COLO668 (cell line): ENCODE measurements at regions not wholly inside any gene's neighbourhood (a gene's known extent, or its start where the extent isn't known, plus 50 kb on each side); places are given as distances from the start of the nearest gene placed in this dataset.
"Not testable (repeated sequence)": the region's sequence is repeated elsewhere in the genome, so short reads cannot be mapped to it uniquely, and the experiment has no call there.

Experiments
- DNase-seq: peaks from one replicate; lab custom pipeline; 2025; ENCODE audit not compliant: unreplicated experiment; lab: John Stamatoyannopoulos, UW

DNA sequence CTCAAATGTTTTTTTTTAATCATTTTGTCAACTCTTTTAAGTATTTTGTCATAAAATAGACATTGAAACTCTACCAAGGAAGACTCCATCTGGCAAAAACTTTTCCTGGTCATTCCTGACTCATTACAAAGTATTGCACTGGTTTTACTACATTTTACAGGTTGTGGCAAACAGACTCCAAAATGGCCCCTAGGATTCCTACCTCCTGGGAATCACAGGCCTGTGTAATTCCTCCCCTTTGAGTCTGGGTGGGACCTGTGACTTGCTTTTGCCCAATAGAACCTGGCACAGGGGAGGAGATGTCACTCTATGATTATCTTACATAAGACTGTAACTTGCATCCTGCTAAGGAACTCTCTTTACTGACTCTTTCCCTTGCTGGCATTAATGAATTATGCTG lies 123.6 kb upstream of the KCNJ6 start:
- DNase-seq, result no peak

DNA sequence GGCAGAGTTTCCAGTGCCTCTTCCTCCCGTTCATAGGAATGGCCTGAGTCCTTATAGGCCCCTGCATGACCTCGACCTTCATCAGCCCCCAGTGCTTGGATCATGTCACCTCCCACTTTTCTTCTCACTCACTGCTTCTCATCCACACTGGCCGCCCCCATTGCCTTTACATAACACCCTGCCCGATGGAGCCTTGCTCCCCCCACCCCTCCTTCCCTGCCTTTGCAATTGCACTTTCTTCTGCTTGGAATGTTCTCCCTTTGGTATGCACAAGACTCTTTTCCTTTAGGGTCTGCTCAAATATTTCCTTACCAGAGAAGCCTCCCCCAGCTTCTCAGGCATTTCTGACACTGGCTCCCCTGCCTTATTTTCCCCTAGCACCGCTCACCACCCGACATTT lies 125.2 kb upstream of the KCNJ6 start:
- no peak for DNase-seq

DNA sequence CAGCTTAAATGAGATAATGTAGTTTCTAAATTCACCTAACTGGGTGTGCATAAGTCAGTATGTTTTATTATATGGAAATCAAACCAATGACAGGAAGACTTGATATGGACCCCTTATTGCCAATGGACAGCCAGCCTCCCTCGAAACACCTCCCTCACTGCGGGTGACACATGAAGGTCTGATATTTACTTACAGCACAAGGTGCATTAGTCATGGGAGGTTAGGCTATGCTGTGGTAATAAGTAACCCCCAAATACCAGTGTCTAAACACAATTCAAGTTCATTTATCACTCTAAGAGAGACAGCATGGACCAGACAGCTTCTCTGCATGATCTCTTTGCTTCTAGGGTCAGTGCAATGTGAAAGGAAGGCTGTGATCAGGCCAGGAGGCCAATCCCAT lies 126.0 kb upstream of the KCNJ6 start:
- no peak for DNase-seq

DNA sequence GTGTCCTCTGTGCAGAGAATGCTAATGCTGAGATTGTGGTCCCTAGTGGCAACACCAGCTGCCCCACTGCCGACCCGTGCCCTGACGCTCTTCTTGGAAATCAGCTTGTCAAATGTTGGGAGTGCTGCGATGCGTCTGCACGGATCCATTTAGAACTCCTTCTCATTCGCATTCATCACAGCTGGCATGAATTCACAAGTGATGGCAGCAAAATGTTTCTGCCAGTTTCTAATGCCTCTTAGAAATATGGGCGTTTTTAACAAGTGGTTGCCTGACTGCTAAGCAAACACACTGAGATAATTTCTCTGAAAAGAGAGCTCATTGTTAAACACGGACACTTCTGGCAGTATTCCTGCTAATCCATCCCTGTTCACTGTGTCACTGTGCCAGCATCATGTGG lies 131.9 kb upstream of the KCNJ6 start:
- peak; percentile 61 for DNase-seq

DNA sequence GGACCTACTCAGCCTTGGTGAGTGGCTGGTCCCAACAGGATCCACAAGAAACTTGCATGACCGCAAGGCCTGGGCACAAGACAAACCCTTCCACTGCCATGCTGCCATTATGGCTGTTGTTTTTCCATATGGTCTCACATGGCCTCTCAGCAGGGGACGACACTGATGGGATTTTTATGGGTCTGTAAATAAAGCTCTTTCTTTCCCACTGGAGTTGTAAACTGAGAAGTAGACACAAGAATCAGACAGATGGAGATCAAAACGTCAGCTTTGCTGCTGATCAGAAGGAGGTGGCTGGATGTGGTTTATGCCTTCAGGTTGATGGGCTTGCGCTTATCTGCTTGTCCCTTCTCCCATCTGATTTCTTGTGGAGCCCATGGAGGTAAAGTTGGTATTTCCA lies 138.1 kb upstream of the KCNJ6 start:
- DNase-seq, result peak; percentile 79

DNA sequence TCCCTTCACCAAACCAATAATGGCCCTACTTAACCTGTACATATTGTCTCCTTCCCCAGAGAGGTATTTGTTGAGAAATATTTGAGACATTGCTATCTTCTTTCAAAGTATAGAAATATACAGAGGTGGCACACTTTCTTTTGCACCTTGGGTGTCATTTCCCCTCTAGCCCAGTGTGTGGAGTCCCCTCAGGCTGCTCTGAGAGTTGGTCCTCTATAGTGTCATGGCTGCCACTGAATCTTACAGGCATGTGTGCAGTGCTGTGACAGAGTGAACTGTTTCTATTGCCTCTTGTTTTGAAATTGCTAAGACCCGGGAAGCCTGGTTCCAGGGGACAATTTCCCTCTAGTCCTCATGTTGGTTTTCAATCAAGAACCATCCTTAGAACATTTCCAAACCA lies 140.2 kb upstream of the KCNJ6 start:
- DNase-seq, result no peak

DNA sequence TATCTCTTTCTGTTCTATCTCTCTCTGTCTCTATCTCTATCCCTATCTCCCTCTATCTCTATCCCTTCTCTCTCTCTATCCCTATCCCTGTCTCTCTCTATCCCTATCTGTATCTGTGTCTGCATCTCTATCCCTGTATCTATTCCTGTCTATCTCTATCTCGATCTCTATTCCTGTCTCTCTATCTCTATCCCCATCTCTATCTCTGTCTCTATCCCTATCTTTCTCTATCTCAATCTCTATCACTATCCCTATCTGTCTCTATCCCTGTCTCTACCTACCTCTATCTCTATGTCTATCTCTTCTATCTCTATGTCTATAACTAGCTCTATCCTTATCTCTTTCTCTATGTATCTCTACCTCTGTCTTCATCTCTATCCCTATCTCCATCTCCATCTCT lies 141.4 kb upstream of the KCNJ6 start:
- no peak for DNase-seq

DNA sequence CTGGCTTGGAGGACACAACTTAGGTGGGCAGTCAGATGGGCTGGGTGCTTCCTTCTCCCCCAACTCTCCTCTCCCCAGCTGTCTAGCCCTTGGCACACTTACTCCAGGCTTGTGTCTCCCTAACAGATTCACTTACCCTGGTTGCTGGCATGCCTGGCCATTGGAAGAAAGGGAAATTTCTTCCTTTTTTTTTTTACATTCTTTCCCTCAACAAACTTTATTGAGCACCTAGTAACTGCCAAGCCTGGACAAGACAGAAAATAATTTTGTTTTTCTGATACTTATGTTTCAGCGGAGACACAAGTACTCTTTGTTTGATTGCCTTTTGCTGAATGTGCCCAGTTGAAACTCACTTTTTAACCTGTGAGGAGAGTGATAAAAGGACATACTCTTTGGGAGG lies 144.3 kb upstream of the KCNJ6 start:
- DNase-seq, result no peak

DNA sequence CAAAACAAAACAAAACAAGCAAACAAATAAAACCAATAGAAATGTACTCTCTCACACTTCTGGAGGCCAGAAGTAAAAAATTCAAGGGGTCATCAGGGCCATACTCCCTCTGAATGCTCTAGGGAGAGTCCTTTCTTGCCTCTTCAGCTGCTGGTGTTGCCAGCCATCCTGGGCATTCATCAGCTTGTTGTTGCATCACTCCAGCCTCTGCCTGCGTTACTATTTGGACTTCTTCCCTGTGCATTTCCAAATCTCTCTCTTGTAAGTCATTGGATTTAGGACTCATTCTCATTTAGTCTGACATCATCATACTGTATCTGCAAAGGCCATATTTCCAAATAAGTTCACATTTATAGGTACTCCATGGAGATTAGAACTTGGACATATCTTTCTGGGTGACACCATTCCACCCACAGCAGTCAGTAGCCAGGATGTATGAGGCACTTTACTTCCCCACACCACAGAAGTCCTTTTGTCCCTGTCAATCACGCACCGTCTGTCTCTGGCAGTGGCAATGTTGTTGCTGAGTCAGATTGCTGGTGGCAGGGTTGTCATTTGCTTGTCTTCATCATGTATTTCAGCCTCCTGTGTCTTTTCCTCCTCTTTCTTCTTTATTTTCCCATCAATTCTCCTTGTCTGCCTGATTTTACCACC lies 151.0 kb upstream of the KCNJ6 start:
- DNase-seq, result no peak

DNA sequence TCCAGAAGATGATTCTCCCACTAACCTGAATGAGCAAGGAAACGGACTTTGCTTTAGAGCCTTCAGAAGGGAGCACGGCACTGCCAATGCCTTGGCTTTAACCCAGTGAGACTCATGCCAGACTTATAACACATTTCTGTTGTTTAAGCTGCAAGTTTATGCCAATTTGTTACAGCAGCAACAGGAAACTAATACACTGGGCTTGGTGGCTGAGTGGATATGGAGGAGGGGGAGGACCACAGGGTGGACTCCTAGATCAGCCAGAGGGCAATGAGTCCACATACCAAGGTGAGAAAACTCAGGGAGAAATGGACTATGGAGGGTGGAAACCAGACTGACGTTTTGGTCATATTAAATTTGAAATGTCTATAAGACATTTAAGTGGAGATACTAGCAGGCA lies 156.2 kb upstream of the KCNJ6 start:
- no peak for DNase-seq

DNA sequence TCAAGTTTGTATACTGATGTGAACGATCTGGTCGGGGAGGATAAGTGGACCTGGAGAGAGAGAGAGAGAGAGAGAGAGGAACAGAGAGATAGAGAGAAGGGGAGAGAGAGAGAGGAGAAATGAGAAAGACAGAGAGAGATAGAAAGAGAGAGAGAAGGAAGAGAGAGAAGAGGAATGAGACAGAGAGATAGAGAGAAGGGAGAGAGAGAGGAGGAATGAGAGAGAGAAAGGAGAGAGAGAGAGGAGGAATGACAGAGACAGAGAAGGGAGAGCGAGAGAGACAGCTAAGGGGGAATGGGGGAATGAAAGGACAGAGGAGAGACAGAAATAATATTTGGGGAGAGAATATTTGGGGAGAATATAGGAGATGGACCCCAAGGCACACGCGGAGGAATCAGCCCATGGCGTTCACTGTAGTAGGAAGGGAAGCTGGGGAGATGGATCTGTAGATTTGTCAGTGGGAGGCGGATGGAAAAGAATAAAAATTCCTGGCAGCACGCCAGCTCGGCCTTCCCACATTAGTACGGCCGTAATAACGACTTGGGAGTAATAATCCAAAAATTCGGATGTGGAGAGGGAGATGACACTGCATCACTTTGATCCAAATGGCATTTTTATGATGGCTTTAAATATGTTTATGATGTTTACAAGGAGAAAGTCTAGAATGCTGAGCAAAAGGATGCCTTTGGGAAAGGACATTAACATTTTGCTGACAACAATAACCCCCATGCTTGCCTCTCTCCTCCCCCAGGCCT lies 159.8 kb upstream of the KCNJ6 start:
- peak; percentile 82 for DNase-seq

DNA sequence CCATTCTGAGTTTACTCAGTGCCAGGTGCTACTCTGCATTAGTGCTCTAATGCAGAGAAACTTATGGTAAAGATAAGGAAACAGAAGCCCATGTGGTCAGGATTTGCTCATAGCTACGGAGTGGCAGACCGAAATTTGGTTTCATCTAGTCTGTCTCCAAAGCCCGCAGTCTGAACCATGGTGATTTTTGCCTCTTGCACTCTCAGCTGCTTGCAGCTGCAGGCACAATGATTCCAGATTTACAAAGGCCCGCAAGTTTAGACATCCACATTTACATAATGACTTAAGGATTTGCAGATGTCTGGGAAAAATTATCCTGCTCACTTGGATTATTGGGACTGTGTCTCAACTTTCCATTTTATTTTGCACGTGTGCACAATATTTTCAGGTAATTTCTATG lies 161.3 kb upstream of the KCNJ6 start:
- DNase-seq, result no peak

DNA sequence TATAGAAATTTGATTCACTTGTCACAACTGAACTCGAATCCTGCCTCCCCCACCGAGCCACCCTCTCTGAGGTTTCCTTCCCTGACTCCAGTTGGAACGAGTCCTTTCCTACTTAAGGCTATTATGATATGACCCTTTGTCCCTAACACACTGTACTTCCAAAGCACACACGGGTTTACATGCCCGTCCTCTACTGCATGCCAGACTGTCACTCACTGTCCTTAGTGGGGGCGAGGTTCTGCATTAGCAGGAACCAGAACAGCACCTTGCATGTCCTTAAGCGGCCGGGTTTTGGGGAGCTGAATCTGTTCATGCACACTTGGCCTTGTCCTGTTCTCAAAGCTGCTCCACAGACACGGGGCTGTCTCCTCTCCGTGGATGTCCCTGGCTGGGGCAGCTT lies 164.6 kb upstream of the KCNJ6 start:
- no peak for DNase-seq

DNA sequence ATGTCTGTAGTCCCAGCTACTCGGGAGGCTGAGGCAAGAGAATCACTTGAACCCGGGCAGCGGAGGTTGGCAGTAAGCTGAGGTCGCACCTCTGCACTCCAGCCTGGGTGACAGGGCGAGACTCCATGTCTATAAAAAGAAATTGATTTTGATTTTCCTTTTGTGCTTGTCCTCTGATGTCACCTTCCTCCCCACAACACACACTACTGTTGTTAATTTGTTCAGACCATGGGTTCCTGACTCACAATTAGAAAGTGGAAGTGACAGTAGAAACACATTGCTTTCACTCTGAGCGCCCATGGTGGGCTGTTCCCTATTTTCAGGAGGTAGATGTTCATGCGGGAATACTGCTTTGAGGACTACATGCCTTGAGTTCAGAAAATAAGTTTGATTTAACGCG lies 165.5 kb upstream of the KCNJ6 start:
- no peak for DNase-seq

DNA sequence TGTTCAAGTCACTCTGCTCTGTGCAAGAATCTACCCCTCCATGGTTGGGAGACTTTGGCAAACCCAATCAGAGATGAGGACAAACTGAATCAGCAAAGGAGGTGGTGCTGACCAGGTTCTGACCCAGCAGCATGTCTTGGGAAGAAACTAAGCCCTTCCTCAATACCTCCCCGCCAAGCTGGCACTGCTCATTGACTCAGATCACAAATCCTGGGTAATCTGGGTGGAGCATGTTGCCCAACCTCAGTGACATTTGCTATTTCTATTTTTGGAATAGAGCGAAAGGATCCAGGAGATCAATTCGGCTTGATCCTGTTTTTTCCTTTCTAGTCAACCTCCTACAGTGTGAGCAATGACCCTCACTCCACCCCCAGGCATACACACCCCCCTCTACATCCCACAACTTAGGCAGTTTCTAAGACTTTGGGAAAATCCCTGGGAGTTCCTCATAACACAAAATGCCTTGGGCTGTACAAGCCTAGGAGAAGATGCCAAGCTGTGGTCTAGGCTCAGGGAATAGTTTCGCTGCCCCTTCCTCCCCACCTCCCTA lies 166.8 kb upstream of the KCNJ6 start:
- no peak for DNase-seq

DNA sequence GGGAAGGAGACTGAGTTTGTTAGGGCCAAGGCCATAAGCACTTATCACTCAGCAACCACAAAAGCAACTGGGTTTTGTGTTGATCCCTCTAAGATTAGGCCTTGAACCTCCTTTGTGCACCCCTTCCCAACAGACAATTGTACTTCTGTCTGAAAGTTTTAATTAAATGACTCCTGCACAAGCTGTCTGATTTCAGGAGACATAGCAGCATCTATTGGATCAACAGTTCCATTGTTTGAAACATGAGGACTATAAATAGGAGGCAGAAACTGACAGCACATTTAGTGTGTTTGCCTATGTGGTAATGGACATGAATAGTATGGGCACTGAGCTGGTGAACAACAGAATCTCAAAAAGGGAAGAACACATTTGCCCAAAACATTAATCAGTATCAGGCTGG lies 167.3 kb upstream of the KCNJ6 start:
- DNase-seq, result no peak

DNA sequence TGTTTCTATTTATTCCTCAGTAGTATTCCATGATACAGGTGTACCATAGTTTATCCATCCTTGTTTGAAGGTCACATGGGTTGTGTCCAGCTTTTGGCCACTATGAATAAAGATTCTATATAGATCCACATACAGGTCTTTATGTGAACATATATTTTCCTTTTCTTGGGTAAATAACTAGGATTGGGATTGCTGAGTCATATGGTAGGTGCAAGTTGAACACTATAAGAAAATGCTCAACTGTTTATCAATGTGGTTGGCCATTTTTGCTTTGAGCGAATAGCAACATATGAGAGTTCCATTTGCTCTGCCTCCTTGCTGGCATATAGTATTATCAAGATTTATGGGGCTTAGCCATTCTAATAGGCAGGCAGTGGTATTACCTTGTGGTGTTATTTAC lies 170.2 kb upstream of the KCNJ15 start:
- no peak for DNase-seq

DNA sequence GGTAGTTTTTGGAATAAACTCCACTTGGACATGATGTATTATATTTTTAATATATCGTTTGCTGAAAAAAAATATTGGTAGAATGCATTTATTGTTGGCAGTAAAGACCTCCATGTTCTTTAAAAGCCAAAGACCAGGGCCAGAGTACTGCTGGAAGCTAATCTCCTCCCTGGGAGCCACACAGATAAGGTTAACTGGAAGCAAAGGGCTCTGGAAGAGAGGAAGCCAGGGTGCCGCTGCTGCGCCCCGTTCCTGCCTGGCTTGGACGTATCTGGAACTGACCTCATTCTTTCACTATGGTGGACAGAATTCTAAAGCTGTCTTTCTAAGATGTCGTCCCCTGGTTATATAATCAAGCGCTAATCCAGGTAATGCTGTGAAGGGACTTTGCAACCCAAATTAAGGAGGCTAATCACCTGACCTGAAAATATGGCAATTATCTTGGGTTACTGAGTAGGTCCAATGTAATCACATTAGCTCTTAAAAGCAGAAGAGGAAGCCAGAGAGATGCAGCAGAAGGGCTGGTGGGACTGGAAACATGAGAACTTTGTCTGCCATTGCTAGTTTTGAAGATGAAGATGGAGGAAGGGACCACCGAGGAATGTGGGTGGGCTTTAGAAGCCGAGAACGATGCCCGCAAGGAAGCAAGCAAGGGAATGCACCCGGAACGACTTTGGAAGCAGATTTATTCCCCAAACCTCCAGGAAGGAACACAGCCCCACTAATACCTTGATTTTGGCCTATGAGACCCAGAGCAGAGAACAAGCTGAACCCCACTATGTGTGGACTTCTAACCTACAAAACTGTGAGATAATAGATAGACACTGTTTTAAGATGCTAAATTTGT lies 167.7 kb upstream of the KCNJ15 start:
- no peak for DNase-seq

DNA sequence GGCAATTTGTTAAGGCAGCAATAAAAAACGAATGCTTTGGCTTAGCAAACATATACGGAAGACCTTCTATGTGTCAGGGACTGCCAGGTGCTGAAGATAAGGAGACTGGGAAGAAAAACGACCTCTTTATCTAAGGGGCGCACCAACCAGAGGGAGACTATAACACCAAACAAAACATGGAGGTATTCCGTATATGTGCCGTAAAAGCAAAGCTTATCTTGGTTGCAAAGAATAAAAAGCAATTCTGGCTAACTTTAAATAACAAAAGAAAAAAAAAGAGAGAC lies 167.1 kb upstream of the KCNJ15 start:
- no peak for DNase-seq

DNA sequence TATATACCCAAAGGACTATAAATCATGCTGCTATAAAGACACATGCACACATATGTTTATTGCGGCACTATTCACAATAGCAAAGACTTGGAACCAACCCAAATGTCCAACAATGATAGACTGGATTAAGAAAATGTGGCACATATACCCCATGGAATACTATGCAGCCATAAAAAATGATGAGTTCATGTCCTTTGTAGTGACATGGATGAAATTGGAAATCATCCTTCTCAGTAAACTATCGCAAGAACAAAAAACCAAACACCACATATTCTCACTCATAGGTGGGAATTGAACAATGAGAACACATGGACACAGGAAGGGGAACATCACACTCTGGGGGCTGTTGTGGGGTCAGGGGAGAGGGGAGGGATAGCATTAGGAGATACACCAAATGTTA lies 165.7 kb upstream of the KCNJ15 start:
- not testable (repeated sequence) for DNase-seq

DNA sequence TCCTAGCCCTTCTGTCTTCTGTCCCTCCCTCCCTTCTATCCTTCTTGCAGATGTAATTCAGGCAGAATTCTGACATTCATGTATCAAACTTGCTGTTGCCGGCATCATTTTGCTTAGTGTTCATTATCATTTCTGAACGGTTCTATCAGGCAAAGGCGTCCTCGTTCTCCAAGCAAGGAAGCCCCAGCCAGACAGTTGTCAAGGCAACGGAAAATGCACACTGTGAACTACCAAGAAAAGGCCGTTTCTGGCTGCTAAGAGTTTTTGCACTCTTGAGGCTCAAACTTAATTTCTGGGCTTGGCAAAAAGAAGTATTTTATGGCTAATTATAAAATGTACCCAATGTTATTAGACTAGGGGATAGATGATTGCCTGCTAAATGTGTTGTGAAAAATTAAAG lies 164.7 kb upstream of the KCNJ15 start:
- DNase-seq, result no peak

DNA sequence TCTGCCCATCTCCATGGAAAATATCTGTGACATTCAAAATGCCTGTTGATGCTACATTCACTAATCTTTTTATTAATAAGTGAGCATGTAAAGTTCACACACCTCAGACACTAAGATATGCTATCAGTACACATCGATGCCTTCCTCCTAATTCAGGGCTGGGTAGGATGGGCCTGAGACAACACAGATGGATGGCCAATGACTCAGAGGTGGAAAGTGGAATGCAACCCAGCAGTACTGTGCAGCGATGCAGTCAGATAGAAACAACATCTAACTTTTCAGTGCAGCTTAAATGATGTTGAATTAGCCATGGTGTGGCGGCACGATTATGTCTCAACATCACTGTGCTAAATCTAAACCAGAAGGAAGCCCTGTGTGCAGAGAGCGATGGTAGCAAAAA lies 161.6 kb upstream of the KCNJ15 start:
- DNase-seq, result no peak
